ENCODE measurements at regions not wholly inside any gene's neighbourhood (a gene's known extent, or its start where the extent isn't known, plus 50 kb on each side); places are given as distances from the start of the nearest gene placed in this dataset.

GRCh38 chrX:138761380-138761779, 49.9 kb upstream of the FGF13 start:
- Histone ChIP-seq H3K4me3 (no peak overlapping the region), H3K27me3 (no peaks in the 10 kb centered on the region), H3K9me3 (no peaks in the 10 kb centered on the region), H3K27ac (no peak overlapping the region), H3K4me1 (no peaks in the 10 kb centered on the region), H3K36me3 (no peaks in the 10 kb centered on the region)
- TF ChIP-seq POLR2A (IDR thresholded peaks at IDR 0.05), result no peak
- no peak for TF ChIP-seq CTCF (IDR thresholded peaks at IDR 0.05)
- no peak for DNase-seq
- intact Hi-C loops (cut with DNase I), result no loop called here
- 75 to 95% methylated on average over 3 of the region's 3 CpGs for WGBS, 2 donors

Data from esophagus squamous epithelium (tissue), 5 donors.